HT-29 (cell line): ENCODE measurements at regions not wholly inside any gene's neighbourhood (a gene's known extent, or its start where the extent isn't known, plus 50 kb on each side); places are given as distances from the start of the nearest gene placed in this dataset.
"Not testable (repeated sequence)": the region's sequence is repeated elsewhere in the genome, so short reads cannot be mapped to it uniquely, and the experiment has no call there.

Experiments
- DNase-seq: peaks from one replicate; pipeline ENCODE4 v3.0.0-alpha.2; 2015; ENCODE audit warnings: low spot score

- no peak for DNase-seq
These were observed 179.0 kb downstream of the BCAS1 start for GRCh38 chr20:53891306-53891894.

- no peak for DNase-seq
These were observed 179.7 kb downstream of the BCAS1 start for GRCh38 chr20:53890443-53891305.

- no peak for DNase-seq
These were observed 180.8 kb downstream of the BCAS1 start for GRCh38 chr20:53889411-53890148.

- no peak for DNase-seq
These were observed 181.4 kb downstream of the BCAS1 start for GRCh38 chr20:53888951-53889350.

- no peak for DNase-seq
These were observed 181.9 kb downstream of the BCAS1 start for GRCh38 chr20:53888510-53888909.

- no peak for DNase-seq
These were observed 182.4 kb downstream of the BCAS1 start for GRCh38 chr20:53887973-53888372.

GRCh38 chr20:53884859-53885541, 185.4 kb downstream of the BCAS1 start:
- DNase-seq, result no peak

- DNase-seq, result no peak
These were observed 187.1 kb downstream of the BCAS1 start for GRCh38 chr20:53883098-53883911.

- DNase-seq, result not testable (repeated sequence)
These were observed 187.9 kb downstream of the BCAS1 start for GRCh38 chr20:53882438-53882986.

- no peak for DNase-seq
These were observed 189.0 kb downstream of the BCAS1 start for GRCh38 chr20:53881362-53881761.

- DNase-seq, result no peak
These were observed 190.2 kb downstream of the BCAS1 start for GRCh38 chr20:53880108-53880641.

- no peak for DNase-seq
These were observed 191.2 kb downstream of the BCAS1 start for GRCh38 chr20:53879048-53879684.

GRCh38 chr20:53878262-53879047, 191.9 kb downstream of the BCAS1 start:
- no peak for DNase-seq

GRCh38 chr20:53876956-53877355, 193.4 kb downstream of the BCAS1 start:
- DNase-seq, result no peak

GRCh38 chr20:53876470-53876869, 193.9 kb downstream of the BCAS1 start:
- no peak for DNase-seq

- DNase-seq, result no peak
These were observed 194.9 kb downstream of the BCAS1 start for GRCh38 chr20:53875452-53875851.

- no peak for DNase-seq
These were observed 195.7 kb downstream of the BCAS1 start for GRCh38 chr20:53874706-53875105.

- no peak for DNase-seq
These were observed 196.3 kb downstream of the BCAS1 start for GRCh38 chr20:53874104-53874503.

GRCh38 chr20:53873230-53873604, 197.2 kb downstream of the BCAS1 start:
- no peak for DNase-seq
